ENCODE measurements at regions not wholly inside any gene's neighbourhood (a gene's known extent, or its start where the extent isn't known, plus 50 kb on each side); places are given as distances from the start of the nearest gene placed in this dataset.
A peak's percentile ranks its signal among the peaks of the same experiment; 100 is the strongest.

DNA sequence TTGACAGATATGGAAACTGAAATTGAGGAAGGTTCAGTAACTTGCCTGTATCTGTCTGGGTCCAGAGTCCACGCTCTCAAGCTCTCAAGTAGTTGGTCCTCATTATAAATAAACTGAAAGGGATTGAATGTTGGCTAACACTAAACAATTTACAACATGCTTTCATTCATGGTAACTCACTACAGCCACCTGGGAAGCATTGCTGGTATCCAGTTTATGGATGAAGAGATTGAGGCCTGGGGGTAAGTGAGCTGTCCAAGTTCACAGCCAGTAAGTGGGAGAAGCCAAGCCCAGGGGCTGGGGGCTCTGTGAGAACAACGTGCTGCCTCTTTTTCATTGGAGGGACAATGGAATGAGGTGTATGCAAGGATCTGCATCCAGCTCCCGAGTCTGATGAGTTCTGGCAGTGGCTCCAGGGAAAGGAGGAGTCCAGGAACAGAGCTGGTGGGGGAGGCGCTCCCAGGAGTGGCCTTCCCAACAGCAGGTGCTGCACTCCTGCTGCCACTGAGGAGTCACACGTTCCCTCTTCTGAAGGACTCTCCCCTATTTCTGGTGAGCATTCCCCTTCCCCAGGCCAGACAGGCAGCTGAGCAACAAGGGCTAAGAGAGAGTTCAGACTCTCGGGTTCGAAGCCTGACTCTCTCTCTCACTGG is 175.8 kb downstream of the CSNK2A3 start:
- DNase-seq (ENCODE audit: low read depth in 1 of 2, low spot score in 1 of 2), result no peak

DNA sequence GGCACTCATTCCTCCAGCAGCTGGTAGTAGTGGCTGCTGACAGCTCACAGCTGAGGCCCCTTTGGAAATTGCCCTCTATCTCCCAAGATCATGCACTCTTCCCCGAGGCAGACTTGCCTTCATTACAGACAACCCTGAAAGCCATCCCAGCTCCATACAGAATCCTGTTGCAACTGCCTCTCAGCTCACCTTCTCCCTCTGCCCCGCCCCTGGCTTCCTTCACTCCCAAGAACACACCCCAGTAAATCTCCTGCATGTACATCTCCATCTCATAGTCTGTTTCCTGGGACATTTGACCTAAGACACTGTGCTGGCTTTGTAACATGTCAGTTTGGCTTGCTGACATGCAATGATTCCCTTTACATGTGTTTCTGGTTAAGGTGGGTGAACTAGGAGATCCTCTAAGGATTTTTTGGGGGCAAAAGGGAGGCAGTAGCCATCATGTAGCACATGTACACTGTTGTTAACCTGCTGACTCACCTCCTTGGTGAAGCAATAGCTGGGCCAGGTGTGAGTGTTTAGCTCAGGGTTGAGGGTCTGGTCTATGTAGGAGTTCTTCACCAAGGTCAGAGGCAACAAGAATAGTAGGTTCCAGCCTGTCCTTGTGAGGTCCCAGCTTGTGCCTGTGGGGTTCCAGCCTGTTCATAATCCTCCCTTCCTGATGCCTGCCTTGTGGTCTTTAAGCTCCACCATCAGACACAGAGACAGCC is 179.6 kb downstream of the CSNK2A3 start:
- DNase-seq (ENCODE audit: low read depth in 1 of 2, low spot score in 1 of 2), result no peak

DNA sequence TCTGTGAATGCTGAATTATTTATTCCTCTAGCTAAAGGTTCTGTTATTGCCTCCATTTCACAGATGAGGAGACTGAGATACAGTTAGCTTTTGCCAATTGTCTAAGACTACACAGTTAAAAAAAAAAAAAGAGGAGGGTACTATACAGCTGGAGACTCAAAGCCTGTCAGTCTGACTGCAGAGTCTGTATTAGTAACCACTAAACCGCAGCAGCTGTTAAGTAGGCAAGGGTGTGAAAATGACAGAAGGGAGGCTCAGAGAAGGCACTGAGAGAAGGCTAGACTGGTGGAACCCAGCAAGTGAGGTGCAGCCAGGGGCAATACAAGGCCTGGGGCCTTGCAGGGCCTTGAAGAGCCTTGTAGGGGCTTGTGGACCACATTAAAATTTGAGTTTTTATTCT is 181.2 kb downstream of the CSNK2A3 start:
- DNase-seq (ENCODE audit: low read depth in 1 of 2, low spot score in 1 of 2), result peak in 1 of 2 donors; percentile 29

DNA sequence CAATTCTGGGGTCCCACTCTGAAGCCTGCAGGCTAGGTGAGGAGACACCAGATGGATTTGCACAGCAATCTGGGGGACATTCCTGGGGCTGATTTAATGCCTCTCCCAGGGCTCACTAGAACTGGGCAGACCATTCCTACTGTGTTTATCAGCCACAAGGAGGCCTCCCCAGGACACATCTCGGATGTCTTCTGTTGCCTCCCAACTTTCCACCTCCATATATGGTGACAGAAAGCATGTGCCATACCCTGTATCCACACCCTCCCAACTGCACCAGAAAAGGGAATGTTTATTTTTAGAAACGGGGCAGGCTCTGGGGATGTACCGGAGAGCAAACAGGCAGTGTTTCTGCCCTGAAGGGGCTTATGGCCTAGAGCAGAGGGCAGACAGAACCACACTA is 181.8 kb downstream of the CSNK2A3 start:
- DNase-seq (ENCODE audit: low read depth in 1 of 2, low spot score in 1 of 2), result no peak

DNA sequence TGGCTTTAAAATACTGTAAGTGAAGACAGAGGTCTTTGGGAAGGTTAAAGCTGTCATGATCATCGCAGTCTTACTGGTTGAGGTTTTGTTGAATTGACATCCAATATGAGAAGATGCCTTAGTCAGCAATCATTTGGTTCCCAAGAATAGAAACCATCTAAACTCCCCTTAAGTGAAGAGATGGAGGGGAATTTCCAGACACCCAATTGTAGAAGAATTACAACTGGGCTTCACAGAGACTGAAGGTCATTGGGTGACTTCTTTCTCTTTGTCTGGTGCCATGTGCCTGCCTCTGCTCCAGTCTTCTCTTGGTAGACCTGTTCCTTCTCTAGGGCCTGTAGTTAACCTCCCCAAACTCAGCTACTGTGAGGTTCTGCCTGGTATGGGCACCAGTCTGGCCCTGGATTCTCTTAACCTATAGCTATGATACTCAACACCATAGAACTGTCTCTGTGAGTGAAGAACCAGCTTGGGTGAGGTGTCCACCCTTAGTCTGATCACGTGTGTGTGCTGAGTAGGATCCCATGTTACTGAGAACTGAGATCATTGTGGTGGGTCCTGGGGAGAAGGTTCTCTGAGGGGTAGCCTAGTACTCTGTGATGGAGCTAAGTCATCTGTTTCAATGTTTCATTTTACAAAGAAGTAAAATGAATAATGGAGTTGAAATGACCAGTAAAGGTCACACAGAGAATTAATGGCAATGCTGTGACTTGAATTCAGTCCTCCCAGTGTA is 182.5 kb downstream of the CSNK2A3 start:
- no peak for DNase-seq (ENCODE audit: low read depth in 1 of 2, low spot score in 1 of 2)

DNA sequence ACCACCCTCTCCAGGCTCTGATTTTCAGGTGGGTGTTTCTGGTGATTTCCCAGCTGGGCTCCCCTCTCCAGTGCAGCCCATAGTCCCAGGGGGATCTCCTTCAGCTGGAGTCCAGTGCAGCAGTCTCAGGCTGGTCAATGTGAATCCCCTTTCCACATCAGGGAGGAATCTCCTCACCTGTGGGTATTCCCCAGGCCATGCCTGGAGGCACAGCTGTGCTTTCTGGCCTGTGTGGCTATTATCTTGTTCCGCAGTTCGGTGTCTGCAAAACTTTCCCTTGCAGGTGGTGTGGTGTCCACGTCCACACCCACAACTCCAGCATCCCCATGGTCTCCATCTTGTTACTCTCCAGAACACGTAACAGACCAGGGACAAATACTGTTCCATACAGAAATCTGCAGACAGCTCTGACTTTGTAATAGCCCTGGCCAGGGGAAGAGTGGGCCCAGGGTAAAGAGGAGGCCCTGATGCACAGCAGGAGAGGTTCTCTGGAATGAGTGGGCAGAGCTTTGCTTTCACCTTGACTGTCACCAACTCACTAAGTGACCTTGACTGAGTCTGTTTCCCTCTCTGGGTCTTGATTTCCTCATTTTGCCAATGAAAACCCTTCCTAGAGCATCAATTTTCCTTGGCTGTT is 183.2 kb downstream of the CSNK2A3 start:
- DNase-seq (ENCODE audit: low read depth in 1 of 2, low spot score in 1 of 2), result no peak

DNA sequence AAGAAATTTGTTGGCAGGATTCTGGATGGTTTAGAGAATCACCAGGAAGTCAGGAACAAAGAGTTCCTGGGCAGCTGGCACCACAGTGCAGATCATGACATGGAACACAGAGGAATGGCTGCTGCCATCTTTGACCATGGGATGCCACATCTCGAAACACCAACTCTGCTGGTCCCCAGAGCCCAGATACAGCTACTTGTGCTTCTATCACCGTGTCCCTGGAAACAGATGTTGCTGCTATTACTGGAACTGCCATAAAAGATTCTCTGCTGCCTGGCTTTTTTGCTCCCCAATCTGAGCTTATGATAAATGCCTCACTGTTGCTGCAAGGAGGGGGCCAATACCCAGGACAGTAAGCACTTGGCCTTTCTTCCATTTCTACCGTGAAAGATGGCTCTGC is 185.2 kb downstream of the CSNK2A3 start:
- DNase-seq (ENCODE audit: low read depth in 1 of 2, low spot score in 1 of 2), result no peak

DNA sequence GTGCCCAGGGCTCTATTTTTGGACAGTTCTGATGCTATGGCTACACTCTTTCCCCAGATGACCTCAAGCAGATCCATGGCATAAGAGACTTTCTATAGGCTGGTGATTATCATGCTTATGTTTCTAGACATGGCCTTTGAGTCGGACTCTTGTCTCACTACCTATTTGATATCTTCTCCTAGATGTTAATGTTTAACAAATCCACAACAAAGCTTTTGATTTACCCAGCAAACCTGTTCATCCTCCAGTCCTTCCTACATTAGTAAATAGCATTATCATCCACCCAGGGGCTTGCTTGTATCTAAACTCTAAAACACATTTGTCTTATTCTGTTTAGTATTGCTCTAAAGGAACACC is 188.7 kb downstream of the CSNK2A3 start:
- no peak for DNase-seq (ENCODE audit: low read depth in 1 of 2, low spot score in 1 of 2)

DNA sequence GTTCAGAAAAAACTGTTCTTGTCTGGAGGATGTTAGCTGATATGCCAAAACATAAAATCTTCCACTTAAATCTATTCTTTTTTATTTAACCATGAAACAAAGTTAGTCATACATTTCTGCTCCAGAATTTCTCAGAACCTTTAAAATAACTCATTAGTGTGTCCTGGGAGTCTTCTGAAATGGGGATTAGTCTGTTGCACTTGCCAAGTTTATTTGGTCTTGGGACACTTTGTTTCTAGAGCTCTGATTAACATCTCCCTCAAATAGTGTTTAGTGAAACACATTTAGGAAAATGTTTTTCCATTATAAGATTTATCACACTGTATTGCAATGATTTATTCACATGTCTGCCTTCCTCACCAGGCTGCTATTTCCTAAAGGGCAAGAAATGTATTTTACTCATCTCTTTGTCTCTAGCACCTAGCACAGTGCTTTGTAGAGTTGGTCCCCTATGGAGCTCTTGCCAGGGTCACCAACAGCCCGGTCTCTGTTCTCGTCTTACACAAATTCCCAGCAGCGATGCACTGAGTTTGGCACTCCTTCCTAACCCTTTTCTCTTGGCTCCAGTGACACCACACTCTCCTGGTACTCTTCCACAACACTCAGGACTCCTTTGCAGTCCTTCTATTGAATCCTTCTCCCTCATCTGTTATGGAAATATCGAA is 189.2 kb downstream of the CSNK2A3 start:
- DNase-seq (ENCODE audit: low read depth in 1 of 2, low spot score in 1 of 2), result no peak

DNA sequence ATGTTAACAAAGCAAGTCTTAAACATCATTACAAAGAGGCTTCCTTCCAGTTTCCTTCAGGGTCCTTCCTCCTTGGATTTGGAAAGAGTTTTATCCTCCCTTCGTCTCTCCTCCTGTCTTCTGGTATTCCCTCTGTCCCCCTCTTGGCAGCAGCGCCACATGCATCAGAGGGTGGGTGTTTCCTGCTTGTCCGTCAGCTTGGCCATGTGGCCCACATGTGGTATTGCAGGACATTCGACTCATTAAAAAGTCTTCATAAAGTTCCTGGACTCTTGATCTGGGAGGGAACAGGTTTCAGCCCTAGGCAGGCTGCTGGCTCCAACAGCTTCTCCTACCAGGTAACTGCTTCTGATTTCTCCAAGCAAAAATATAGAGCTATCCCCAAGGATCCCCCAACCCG is 189.8 kb downstream of the CSNK2A3 start:
- no peak for DNase-seq (ENCODE audit: low read depth in 1 of 2, low spot score in 1 of 2)

DNA sequence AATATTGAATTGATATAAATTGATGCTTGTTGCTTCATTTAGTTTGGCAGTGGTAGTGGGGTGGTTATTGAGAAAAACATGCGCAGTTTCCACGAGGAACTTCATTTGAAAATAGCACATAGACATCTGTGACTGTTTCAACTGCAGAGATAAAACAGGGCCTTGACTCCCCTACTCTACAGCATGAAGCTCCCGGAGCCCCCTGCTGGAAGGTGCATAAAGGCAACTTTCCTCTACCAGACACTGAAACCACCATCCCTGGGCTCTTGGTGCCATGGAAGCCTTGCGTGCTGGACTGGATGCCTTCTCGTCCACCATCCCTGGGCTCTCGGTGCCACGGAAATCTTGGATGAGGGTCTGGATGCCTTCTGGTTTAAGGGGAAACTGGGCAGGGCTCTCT is 195.9 kb downstream of the CSNK2A3 start:
- DNase-seq (ENCODE audit: low read depth in 1 of 2, low spot score in 1 of 2), result peak in 1 of 2 donors; percentile 33

DNA sequence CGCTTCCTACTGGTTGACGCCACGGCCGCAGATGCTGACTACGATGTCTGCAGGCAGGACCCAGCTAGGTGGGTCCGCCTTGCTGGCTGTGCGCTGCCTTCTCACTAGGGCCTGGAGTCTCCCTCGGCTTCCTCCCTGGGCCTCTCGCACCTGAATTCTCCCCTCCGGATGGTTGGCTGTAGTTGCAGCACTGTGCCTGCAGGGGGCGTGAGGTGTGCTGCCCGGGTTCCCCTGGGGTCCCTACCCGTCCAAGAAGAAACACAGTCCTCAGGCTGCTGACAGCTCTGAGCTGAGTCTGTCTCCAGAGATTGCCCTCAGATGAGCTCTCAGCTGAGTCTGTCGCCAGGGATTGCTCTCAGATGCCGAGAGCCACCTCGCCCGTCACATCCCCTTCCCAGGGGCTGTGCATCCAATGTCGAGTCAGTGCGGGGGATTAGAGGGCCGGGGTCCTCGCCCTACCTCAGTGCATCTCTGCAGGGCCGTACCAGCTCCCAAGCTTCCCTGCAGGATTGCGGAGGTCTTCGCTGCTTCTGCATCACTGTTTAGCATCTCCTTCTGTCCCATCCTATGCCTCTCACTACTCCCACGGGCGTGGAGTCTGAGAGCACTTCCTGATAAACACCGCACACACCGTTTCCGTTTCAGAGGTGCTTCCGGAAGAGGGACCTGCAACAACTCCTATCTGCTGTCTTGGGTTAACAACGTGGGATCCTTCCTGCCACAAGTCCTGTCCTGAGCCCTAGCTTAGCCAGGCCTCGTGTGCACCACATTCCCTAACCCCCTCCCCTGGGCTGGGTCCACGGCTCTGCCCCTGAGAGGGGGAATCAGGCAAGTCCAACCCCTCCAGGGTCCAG is 196.9 kb downstream of the CSNK2A3 start:
- DNase-seq (ENCODE audit: low read depth in 1 of 2, low spot score in 1 of 2), result peak; percentile 17 to 33

DNA sequence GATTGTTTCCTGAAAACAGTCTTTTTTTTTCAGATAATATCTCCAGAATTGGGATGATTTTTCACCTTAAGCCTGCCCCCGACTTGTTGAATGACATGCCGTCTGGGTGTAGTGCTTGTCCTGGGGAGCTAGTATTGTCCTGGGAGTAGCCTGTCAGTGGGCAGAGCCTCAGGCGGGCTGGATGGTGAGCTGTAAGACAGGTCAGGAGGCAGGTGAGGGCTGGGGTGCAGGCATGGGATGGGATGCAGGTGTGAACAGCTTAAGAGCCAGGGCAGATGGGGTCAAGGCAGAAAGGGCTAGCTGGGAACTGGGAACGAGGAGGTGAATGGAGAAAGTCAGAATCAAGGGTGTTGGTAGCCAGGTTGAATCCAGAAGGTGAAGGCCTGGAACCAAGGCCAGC is 200.2 kb downstream of the CSNK2A3 start:
- DNase-seq (ENCODE audit: low read depth in 1 of 2, low spot score in 1 of 2), result no peak

DNA sequence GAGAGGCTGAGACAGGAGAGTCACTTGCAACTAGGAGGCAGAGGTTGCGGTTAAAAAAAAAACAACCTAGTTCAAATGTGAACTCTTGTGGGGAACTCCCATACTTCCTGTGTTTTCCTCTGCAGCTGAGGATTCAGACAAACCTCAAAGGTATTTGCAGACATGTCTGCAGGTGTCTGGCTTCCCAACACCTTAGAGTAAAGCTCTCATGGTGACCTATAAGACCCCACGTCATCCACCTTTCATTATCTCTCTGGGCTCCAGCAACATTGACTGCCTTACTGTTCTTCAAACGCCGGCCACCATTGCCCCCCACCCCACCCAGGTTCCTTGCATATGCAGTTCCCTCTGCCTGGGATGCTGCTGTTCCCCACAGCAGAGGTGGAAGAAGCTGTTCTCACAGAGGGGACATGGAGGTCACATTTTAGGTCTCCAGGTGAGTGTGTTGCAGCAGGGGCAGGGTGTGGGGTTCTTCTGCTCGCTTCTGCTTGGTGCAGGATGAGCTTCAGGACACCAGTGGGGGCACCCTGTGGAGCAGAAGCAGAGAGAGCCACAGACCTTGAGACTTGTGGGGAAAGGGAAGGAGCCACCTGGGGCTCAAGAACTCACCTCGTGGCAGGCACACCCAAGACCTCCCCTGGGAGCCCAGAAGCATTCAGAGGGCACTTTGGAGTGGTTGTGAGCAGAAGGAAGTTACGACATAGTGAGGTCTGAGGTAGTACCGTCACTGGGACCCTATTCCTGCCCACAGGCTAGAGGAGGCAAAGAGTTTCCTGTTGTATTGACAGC is 203.2 kb downstream of the CSNK2A3 start:
- peak in 1 of 2 donors; percentile 9 for DNase-seq (ENCODE audit: low read depth in 1 of 2, low spot score in 1 of 2)

DNA sequence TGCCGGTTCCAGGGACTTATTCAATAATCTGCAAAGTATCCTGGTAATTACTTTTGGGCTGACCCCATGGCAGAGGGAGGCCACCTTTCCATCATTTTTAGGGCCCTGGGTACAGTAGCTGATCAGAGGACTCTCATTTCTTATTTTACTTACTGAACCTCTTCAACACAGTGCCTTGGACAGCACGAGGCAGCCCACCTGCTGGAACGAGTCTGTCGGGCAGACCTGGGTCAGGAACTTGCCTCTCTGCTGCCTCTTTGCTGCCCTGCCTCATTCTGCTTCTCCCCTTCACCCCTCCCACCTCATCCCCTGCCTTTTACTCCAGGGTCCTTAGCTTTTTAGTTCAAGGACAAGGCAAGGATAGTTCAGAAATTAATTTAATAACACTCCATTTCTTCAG is 204.5 kb downstream of the CSNK2A3 start:
- no peak for DNase-seq (ENCODE audit: low read depth in 1 of 2, low spot score in 1 of 2)

DNA sequence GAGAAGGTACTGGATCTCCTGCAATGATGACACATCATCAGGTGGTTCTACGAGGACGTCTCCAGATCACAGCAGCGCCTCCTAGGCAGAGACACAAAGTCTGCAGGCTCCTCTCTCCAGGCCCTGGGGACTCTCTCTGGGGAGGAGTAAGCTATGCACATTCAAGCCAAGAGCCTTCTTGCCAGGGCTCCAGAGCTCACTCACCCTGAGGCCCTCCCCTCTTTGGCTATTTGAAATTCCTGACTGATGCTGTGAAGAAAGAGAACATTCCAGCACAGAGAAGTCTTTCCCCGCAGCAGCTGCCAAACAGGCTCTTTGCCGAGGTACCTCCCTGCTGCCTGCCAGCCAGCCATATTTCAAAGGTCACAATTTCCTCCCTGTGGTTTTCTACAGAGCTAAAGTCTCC is 204.9 kb downstream of the CSNK2A3 start:
- DNase-seq (ENCODE audit: low read depth in 1 of 2, low spot score in 1 of 2), result no peak

DNA sequence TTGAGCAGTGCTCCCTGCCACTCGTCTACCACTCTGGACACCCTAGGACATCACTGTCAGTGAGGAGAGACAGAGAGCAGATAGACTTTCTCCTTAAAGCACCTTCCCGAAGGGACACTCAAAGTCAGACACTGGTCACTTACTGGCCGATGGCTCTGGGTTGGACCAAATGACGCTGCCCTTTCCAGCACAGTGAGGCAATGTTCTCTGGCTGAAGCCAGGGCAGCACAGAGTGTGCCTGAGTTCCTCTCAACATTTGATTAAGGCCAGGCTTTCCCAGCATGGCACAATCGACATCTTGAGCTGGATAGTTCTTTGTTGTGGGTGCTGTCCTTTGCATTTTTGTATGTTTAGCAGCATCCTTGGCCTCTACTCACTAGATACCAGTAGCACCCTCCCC is 206.2 kb downstream of the CSNK2A3 start:
- no peak for DNase-seq (ENCODE audit: low read depth in 1 of 2, low spot score in 1 of 2)

DNA sequence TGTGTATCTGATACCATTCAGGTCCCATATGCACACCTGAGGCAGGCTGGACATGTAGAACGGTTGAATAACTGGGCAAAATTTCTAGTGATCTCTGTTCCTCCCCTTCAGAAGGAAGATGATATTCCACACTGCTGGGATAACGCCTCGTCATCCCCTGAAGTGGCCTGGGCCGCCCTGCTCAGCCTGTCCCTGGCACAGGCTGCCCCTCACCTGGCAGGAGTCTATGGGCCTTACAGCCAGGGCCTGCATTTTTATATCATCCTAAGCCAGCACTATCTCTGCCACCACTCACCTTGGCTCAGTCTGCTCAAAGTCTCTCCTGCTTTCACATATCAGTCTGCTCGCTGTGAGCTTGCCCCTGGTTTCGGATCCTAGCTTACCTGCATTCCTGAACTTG is 209.2 kb downstream of the CSNK2A3 start:
- no peak for DNase-seq (ENCODE audit: low read depth in 1 of 2, low spot score in 1 of 2)

DNA sequence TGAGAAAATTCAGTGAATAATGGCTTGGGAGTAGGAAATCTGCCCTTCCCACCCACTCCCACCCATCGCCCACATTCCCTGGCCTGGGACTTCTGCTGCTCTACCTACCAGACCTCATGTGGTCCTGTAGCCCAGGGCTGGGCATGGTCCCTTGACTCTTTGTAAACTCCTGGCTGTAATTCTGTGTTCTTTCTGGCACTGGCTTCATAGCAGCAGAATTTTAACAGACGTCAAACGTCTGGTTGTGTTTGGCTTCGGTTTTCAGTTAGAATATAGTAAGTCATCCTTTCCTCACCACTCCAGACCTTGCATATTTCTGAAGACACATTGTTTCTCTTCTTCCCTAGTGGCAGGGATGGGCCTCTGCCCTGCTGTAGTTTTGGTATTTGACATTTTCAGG is 210.6 kb downstream of the CSNK2A3 start:
- DNase-seq (ENCODE audit: low read depth in 1 of 2, low spot score in 1 of 2), result no peak

DNA sequence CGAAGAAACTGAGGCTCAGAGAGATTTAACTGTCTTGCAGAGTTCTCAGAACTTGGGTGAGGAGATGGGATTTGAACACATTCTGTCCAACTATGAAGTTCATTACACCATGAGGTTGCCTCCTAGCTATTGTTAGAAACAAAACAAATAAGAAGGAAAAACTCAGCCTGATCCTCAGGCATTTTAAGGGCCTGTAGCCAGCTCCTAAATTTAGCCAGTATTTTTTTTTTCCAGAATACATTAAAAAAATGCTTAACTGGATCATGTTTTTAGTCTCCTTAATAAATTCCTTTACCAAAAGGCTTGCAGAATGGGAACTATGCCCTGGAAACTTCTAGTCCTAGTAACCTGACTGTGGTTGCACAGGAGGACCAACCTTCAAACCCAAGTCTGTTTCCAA is 212.0 kb downstream of the CSNK2A3 start:
- DNase-seq (ENCODE audit: low read depth in 1 of 2, low spot score in 1 of 2), result no peak

All from activated CD4-positive, alpha-beta T cell treated with anti-CD3 and anti-CD28 coated beads, Interleukin-2, amount 50 U/mL, for 24 hours (primary cell).